WERI-Rb-1 (cell line): ENCODE measurements at regions not wholly inside any gene's neighbourhood (a gene's known extent, or its start where the extent isn't known, plus 50 kb on each side); places are given as distances from the start of the nearest gene placed in this dataset.

ENCODE experiments used
- DNase-seq: peaks from one replicate; pipeline ENCODE4 v3.0.0-alpha.2; 2020
- H3K27ac ChIP-seq: fragments of 250-450 bp; sonication (Bioruptor Pico); 2 replicates; pipeline ENCODE4 v1.5.1; 2020; ENCODE audit warnings: mild to moderate bottlenecking, moderate library complexity
- H3K27me3 ChIP-seq: fragments of 250-450 bp; sonication (Bioruptor Pico); 2 replicates; pipeline ENCODE4 v1.5.1; 2021; ENCODE audit warnings: mild to moderate bottlenecking, low read depth, moderate library complexity; ENCODE audit not compliant: insufficient read depth, severe bottlenecking
- H3K36me3 ChIP-seq: fragments of 250-450 bp; sonication (Bioruptor Pico); 2 replicates; pipeline ENCODE4 v1.5.1; 2020; ENCODE audit warnings: mild to moderate bottlenecking, moderate library complexity
- H3K4me3 ChIP-seq: 2 replicates; pipeline ENCODE4 v1.5.1; 2011; ENCODE audit warnings: low read depth, mild to moderate bottlenecking, control low read depth, low read length
- H3K9me3 ChIP-seq: fragments of 250-450 bp; sonication (Bioruptor Pico); 2 replicates; pipeline ENCODE4 v1.5.1; 2021; ENCODE audit warnings: mild to moderate bottlenecking, moderate library complexity; ENCODE audit not compliant: severe bottlenecking
- TF ChIP-seq, protein P1 (sequence below): IDR thresholded peaks from 2 replicates; pipeline ENCODE4 v1.5.1; 2011; ENCODE audit warnings: low read depth, mild to moderate bottlenecking, control low read depth, inconsistent platforms, low read length

DNA sequence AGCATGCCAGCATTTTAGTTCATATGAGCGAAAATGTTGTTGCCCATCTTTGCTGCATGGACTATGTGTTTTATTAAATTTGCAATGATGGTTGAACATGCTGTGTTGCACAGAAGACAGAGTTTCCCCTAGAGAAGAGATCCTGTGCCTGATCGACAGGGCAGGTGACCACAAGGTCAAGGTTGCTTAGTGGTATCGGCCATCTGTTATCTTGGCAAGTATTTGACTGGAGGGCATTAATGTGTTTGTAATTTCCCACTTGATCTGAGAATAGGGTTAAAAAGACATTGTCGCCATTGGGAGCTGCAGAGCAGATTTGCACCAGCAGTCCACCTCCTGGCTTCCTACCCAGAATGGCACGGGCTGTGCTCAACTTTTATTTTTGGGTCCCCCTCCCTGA, 1523.6 kb upstream of the WWC1 start:
- DNase-seq = peak; percentile 14
- no peak overlapping the region for H3K4me3 ChIP-seq
- H3K27ac ChIP-seq = no peak overlapping the region
- TF ChIP-seq, protein P1, sequence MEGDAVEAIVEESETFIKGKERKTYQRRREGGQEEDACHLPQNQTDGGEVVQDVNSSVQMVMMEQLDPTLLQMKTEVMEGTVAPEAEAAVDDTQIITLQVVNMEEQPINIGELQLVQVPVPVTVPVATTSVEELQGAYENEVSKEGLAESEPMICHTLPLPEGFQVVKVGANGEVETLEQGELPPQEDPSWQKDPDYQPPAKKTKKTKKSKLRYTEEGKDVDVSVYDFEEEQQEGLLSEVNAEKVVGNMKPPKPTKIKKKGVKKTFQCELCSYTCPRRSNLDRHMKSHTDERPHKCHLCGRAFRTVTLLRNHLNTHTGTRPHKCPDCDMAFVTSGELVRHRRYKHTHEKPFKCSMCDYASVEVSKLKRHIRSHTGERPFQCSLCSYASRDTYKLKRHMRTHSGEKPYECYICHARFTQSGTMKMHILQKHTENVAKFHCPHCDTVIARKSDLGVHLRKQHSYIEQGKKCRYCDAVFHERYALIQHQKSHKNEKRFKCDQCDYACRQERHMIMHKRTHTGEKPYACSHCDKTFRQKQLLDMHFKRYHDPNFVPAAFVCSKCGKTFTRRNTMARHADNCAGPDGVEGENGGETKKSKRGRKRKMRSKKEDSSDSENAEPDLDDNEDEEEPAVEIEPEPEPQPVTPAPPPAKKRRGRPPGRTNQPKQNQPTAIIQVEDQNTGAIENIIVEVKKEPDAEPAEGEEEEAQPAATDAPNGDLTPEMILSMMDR = no peak
- H3K27me3 ChIP-seq = no peaks in the 10 kb centered on the region
- H3K36me3 ChIP-seq = no peaks in the 10 kb centered on the region
- peaks cover 8% of the 10 kb centered on the region for H3K9me3 ChIP-seq

DNA sequence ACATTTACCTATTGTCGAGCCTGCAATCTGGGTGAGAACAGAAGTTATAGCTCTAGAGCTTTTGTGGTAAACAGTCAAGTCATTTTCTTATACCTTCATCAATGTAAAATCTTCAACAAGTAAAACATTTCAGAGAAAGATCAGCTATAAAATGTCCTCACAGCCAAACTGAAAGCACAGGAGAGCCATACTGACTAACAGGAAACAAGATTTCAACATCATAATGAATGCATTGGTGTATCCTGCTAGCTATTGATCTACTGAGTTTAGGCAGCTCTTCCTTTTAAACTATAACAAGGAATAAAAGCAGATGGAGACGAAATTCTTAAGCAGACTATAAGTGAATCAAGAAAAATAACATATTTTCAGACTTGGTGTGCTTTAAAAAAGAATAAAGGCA, 1522.9 kb upstream of the WWC1 start:
- no peak for DNase-seq
- Histone ChIP-seq H3K36me3 (no peaks in the 10 kb centered on the region), H3K9me3 (peaks cover 8% of the 10 kb centered on the region), H3K4me3 (no peak overlapping the region), H3K27me3 (no peaks in the 10 kb centered on the region), H3K27ac (no peak overlapping the region)
- TF ChIP-seq, protein P1 = no peak

DNA sequence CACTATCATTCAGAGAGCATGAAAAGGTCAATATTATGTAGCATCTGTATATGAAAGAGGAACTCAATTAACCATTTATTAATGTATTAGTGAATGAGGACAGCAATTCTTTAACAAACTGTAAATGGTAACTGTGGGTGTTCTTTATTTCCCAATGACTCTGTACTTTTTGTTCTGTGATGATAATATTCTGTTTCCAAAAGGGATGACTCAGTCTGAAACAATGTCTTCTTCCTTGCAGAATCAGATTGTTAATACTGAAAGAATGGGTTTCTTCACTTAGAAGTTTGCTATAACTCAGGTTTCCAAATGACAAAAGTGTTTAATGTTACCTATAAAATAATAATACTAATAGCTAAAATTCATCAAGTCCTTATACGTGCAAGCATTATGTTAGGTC, 1518.7 kb upstream of the WWC1 start:
- DNase-seq = no peak
- peaks cover 8% of the 10 kb centered on the region for H3K9me3 ChIP-seq
- H3K27ac ChIP-seq = no peak overlapping the region
- H3K4me3 ChIP-seq = no peak overlapping the region
- H3K27me3 ChIP-seq = no peaks in the 10 kb centered on the region
- no peaks in the 10 kb centered on the region for H3K36me3 ChIP-seq
- TF ChIP-seq, protein P1 = no peak

DNA sequence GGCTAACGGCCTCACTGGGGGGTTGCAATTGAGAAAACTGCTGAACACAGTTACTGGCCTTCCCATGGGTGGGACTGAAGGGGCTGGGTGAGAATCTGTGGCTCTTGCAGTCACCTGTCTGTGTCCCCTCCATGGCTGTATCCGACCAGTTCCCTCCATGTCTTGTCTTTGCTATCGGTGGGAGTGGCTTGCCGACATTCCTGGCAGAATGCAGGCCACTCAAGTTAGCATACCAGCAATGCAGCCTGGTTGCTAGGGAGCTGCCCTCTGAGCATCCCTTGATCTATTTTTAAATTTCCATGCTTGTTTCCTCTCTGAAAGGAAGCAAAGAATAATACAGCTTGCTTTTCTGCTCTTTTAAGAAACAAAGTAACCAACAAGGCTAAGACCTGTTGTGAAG, 1509.7 kb upstream of the WWC1 start:
- Histone ChIP-seq H3K4me3 (no peak overlapping the region), H3K36me3 (no peaks in the 10 kb centered on the region), H3K27me3 (no peaks in the 10 kb centered on the region), H3K27ac (no peak overlapping the region), H3K9me3 (peaks cover 3% of the 10 kb centered on the region)
- TF ChIP-seq, protein P1 = no peak
- no peak for DNase-seq

DNA sequence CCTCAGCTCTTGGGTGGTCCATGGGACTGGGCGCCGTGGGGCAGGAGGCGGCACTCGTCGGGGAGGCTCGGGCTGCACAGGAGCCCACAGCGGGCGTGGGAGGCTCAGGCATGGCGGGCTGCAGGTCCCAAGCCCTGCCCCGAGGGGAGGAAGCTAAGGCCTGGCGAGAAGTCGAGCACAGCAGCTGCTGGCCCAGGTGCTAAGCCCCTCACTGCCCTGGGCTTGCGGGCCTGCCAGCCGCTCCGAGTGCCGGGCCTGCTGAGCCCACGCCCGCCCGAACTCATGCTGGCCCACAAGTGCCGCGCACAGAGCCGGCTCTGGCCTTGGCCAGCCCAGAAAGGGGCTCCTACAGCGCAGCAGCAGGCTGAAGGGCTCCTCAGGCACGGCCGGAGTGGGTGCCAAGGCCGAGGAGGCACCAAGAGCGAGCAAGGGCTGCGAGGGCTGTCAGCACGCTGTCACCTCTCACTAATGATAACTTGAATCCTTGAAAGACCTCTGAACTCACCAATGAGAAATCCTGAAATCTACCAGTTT, 1506.8 kb upstream of the WWC1 start:
- H3K27ac ChIP-seq = no peak overlapping the region
- TF ChIP-seq, protein P1 = no peak
- H3K4me3 ChIP-seq = no peak overlapping the region

DNA sequence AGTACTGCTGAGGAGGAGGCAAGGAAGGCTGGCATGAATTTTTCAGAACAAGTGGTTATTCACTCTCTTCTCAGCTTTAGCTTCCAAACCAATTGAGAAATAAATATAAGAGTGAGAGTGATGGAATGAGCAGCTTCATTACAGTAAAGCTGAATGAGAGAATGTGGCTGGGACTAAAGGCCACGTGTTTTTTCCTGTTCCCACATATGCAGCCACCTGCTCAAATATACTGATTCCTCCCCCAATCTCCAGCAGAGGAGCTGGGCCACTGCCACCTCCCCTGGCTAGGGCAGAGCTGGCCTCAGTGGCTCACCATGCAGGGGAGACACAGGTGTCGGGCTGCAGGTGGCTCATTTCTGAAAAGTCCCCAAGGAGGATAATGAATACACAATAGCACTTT, 1505.3 kb upstream of the WWC1 start:
- H3K27ac ChIP-seq = no peak overlapping the region
- DNase-seq = no peak
- no peak overlapping the region for H3K4me3 ChIP-seq
- TF ChIP-seq, protein P1 = no peak
- H3K36me3 ChIP-seq = no peaks in the 10 kb centered on the region
- H3K27me3 ChIP-seq = no peaks in the 10 kb centered on the region
- peaks cover 3% of the 10 kb centered on the region for H3K9me3 ChIP-seq

More for the DNA sequence above, 1506.8 kb upstream of the WWC1 start:
- DNase-seq = no peak
- H3K9me3 ChIP-seq = peaks cover 3% of the 10 kb centered on the region
- H3K27me3 ChIP-seq = no peaks in the 10 kb centered on the region
- H3K36me3 ChIP-seq = no peaks in the 10 kb centered on the region
